DMS153 treated with DMSO at 0.1 percent for 48 hours (cell line): ENCODE measurements at regions not wholly inside any gene's neighbourhood (a gene's known extent, or its start where the extent isn't known, plus 50 kb on each side); places are given as distances from the start of the nearest gene placed in this dataset.

Experiments used
- DNase-seq: peaks from one replicate; lab custom pipeline; 2025; ENCODE audit not compliant: unreplicated experiment; lab: John Stamatoyannopoulos, UW

- DNase-seq = no peak
These were observed 589.7 kb upstream of the KCNMB2 start for GRCh38 chr3:177946497-177946896.

DNA sequence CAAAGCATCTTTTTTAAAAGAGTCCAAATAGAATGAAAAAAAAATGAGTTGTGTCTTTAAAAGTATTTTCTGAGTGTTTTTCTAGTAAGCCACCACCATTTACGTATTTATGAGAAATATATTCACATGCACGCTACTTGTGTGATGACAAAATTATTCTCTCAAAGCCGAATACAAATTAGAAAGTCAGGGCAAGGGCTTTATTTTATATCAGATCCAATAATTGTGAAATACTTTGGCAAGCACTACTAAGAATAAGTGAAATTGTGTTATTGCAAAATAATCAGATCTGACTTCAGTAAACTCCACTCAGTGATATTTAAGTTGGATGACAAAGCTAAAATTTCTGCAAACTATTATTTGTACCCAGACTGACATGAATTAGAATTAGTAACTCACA lies 589.3 kb upstream of the KCNMB2 start:
- DNase-seq = no peak

DNA sequence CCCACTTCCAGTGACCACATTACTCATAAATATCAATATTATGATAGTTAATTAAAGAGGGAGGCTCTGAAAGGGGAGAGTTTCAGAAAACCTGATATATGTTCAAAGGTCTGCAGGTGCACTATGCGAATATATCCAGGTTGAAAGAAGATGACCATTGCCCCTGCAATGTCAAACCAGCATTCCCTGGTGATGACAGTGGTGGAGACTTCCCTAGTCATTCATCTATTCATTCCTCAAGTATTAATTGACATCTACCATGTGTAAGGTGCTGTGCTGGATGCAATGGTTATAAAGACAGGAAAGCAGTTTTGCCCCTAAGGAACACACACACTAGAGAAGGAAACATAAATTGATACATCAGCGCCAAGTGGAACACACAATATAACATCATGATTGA lies 588.3 kb upstream of the KCNMB2 start:
- no peak for DNase-seq

DNA sequence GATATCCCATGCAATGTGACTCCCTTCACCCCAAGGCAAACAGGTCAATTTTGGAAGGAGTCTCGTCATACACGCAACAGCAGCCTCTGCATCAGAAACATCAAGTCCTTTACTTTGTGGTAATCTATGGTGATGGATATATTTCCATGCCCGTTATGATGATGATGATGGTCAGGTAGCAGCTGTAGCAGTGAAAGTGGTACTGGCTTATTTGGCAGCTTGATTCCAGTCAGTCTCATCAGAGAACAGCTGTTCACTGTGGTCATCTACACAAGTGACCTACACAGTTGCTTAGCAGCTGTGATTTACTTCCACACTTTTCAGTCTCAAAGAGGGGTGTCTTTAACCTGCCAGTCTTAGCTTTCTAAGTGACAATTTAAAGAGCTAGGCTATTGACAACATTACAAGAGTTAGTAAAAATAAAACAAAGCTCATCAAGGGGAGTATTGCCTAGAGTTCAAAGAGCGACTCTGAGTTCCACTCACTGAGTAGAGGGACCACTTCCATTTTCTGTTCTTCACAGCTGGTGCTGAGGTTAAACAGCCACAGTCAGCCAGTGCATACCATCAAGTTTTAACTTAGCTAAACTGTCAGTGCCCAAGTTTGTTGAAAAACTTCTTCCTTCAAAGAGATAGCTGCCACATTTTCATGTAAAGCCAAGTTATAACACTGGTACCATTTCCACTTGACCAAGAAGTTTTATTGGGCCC lies 587.4 kb upstream of the KCNMB2 start:
- DNase-seq = no peak

DNA sequence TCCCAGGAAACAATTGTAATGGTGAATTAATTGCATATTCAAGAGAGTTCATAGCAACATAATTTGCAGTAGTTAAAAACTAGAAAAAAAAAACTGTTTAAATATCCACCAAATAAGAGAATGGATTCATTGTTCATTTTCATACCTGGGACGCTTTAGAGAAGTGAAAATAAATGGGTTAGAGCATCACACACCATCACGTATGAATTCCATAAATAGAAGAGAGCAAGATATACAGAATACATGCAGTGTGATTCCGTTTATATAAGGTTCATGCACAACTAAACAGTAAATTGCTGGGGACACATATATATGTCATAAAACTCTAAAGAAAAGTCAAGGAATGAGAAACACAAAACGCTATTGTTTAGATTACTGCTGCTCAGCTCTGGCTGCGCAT lies 577.0 kb upstream of the KCNMB2 start:
- no peak for DNase-seq

DNA sequence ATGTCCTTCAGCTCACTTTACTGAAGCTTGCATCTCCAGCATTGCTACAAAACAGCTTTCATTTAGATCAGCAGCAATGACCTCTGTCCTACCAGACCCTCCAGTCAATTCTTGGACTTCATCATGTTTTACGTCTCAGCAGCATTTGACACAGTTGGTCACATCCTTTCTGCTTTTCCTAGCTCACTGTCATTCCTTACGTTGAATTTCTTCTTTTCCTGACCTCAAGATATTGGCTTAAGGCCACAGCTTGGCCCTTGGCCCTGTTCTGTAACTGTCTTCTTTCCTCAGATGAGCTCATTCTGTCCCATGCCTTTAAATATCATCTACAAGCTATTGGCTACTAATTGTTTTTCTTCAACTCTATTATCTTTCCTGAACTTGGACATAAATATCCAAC lies 576.2 kb upstream of the KCNMB2 start:
- no peak for DNase-seq

GRCh38 chr3:177960722-177961121 lies 575.5 kb upstream of the KCNMB2 start:
- DNase-seq = no peak

DNA sequence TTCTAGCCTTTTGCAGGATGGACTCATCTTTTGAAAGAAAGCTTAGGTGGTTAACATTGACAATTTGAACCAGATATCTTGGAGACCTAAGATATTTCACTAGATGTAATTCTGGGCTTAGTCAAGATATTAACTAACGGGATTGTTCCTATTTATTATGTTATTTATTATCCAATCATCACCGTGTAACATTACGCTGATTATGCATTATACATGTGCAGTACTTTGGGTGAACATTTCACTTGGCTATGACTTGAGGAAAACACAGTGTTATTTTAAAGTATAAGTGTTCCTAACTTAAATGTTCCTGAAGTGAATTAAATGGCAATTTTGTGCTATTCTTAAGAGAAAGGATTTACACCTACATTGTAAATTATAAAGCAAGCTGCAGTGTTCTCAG lies 574.5 kb upstream of the KCNMB2 start:
- no peak for DNase-seq

DNA sequence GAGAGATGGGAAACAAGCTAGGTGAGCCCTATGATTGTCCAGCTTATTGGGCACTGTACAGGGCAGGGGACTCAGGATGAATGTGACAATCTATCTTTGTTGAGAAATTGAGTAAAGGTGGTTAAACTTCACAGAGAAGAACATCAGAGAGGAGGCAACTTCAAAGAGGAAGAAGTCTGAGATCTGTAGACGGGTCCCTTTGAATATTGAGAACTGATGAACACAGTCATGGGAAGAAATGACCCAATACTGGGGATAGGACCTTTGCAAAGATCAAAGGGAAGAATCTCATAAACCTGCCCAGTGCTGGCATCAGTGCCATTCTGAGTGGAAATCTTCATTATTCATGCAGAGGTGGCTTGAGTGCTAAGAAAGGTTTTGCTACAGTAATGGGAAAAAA lies 569.7 kb upstream of the KCNMB2 start:
- DNase-seq = no peak

DNA sequence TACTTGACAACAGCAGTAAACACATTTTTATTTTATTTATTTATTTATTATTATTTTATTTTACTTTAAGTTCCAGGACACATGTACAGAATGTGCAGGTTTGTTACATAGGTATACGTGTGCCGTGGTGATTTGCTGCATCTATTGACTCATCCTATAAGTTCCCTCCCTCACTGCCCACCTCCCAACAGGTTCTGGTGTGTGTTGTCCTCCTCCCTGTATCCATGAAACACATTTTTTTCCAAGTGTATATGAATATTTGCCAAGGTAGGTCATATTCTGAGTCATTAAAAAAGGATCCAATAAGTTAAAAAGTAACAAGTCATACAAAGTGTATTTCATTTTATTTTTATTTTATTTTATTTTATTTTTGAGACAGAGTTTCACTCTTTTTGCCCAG lies 567.3 kb upstream of the KCNMB2 start:
- DNase-seq = no peak

DNA sequence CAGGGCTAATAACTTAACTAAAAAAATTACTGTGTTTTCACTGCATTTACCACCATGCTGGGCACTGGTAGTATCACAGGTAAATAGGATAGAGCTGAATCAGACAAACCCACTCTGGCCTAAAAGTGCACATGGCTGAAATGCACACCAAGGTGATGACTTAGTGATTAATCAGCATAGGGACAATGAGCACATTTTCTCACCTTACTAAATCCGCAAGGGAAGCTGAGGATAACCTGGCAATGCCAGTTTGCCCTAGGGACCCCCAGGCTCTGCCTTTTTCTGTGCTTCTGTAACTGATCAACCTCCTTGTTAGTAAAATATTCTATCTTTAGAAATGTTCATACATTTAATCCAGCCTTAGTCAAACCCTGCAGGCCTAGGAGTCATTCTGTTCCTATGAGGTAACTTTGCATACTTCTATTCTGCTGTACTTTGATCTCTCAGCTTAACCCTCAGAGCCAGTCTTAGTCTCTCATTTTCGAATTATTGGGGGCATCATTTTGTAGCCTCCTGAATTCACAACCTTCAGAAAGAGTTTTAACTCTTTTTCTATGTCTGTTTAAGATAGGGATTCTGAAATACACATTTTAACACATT lies 562.9 kb upstream of the KCNMB2 start:
- no peak for DNase-seq

GRCh38 chr3:177976241-177976640 lies 560.0 kb upstream of the KCNMB2 start:
- no peak for DNase-seq

DNA sequence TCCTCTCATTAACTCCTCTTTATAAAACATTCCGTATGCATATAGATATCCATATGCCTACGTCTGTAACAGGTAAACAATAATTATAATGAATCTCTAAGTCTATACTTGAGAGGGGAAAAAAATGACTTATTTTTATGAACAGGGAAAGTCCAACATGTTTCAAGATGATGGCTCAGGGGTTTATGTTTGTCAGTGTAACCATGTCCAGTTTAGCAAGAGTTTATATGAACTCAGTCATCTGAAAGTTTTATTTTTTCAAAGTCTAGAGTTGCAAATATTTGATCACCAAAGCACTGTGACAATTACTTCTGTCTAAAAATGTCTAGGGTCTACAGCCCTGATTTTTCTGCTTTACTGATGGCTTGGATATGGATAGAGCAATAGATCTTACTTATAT lies 559.4 kb upstream of the KCNMB2 start:
- DNase-seq = no peak

GRCh38 chr3:177977381-177978158 lies 558.7 kb upstream of the KCNMB2 start:
- no peak for DNase-seq

DNA sequence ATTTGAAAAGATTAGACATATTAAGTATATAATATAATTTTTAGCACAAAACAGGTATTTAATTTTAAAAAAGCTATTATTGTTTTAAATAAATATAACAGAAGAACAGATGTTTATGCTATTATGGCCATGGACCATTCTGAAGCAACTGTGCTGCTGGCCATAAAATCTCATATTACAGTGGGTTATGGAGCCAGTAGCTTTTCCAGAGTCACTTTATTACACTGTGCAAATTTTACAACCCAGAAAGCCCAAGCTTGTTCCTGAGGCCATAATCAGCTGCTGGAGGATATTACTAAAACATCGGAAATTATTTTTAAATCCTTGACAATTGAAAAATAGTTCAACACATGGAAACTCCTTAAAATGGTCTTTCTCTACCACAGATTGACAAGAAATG lies 557.3 kb upstream of the KCNMB2 start:
- DNase-seq = no peak

- DNase-seq = no peak
These were observed 556.5 kb upstream of the KCNMB2 start for GRCh38 chr3:177979703-177980102.

DNA sequence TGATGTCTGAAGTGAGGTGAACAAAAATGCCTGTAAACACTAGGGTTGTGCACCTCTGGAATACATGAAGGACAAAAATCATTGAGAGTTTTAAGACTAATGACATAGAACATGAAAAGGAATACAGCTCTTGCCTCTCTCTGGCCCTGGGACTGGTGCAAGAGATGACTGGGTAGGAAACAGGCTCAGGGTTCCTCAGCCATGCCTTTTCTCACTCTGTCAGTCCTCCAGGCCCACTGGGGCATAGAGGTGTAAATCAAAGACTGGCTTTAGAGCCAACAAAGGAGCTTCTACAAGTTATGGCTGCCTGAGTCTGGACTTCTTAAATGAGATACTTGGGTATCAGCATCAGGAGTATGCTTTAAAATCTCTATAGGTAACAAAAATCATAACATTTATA lies 554.7 kb upstream of the KCNMB2 start:
- no peak for DNase-seq

- DNase-seq = no peak
These were observed 554.2 kb upstream of the KCNMB2 start for GRCh38 chr3:177982034-177982433.

DNA sequence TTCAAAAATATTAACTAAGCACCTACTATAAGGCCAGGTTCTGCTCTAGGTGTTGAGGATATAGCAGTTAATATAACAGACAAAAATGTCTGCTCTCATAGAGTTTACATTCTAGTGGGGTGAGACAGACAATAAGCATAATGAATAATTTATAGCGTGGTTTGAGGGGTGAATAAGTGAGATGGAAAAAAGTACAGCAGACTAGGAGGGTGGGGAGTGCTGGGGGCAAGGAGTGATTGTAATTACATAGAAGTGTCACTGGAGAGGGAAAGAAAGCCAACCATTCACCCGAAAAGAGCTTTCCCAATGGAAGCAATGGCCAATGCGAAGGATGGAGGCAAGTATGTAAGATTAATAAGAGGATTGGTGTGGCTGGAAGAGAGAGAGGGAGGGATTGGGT lies 552.9 kb upstream of the KCNMB2 start:
- no peak for DNase-seq

GRCh38 chr3:177992993-177993970 lies 543.0 kb upstream of the KCNMB2 start:
- no peak for DNase-seq

DNA sequence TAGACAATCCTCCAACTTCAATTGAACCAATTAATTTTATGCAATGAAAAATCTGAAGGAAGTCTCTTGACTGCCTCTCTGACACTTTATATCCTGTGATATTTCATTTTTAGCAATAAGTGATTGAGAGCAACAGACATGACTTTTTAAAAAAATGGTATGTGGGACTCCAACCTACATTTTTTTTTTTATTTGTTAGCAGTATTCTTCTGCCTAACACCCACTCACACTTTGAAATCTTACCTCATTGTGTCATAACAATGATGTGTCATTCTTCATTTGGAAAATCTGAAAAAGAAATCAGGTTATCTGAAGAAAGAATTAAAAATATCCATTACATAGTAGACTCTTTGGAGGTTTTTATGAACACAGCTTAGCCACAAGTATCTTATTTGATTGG lies 541.3 kb upstream of the KCNMB2 start:
- DNase-seq = no peak
